ENCODE measurements at regions not wholly inside any gene's neighbourhood (a gene's known extent, or its start where the extent isn't known, plus 50 kb on each side); places are given as distances from the start of the nearest gene placed in this dataset.
"Not testable (repeated sequence)": the region's sequence is repeated elsewhere in the genome, so short reads cannot be mapped to it uniquely, and the experiment has no call there.

DNA sequence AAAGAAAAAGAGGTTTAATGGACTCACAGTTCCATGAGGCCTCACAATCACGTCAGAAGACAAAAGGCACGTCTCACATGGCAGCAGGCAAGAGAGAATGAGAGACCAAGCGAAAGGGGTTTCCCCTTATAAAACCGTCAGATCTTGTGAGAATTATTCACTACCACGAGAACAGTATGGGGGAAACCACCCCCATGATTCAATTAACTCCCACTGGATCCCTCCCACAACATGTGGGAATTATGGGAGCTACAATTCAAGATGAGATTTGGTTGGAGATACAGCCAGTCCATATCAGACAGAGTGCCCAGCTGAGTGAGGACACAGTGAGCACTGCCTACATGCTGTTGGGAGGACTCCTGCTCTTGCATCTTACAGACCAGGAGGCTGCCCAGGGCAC, 148.4 kb downstream of the TEX36 start:
- DNase-seq (ENCODE audit: low read depth), result no peak
- no peak overlapping the region for H3K4me3 ChIP-seq (ENCODE audit: low read depth, low read length)
- TF ChIP-seq, protein P1, sequence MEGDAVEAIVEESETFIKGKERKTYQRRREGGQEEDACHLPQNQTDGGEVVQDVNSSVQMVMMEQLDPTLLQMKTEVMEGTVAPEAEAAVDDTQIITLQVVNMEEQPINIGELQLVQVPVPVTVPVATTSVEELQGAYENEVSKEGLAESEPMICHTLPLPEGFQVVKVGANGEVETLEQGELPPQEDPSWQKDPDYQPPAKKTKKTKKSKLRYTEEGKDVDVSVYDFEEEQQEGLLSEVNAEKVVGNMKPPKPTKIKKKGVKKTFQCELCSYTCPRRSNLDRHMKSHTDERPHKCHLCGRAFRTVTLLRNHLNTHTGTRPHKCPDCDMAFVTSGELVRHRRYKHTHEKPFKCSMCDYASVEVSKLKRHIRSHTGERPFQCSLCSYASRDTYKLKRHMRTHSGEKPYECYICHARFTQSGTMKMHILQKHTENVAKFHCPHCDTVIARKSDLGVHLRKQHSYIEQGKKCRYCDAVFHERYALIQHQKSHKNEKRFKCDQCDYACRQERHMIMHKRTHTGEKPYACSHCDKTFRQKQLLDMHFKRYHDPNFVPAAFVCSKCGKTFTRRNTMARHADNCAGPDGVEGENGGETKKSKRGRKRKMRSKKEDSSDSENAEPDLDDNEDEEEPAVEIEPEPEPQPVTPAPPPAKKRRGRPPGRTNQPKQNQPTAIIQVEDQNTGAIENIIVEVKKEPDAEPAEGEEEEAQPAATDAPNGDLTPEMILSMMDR (conservative IDR thresholded peaks at IDR 0.05; ENCODE audit: low read depth, low read length), result no peak

GRCh38 chr10:125533866-125534265, 149.1 kb downstream of the TEX36 start:
- no peak for DNase-seq (ENCODE audit: low read depth)
- H3K4me3 ChIP-seq (ENCODE audit: low read depth, low read length), result no peak overlapping the region
- TF ChIP-seq, protein P1 (conservative IDR thresholded peaks at IDR 0.05; ENCODE audit: low read depth, low read length), result no peak

DNA sequence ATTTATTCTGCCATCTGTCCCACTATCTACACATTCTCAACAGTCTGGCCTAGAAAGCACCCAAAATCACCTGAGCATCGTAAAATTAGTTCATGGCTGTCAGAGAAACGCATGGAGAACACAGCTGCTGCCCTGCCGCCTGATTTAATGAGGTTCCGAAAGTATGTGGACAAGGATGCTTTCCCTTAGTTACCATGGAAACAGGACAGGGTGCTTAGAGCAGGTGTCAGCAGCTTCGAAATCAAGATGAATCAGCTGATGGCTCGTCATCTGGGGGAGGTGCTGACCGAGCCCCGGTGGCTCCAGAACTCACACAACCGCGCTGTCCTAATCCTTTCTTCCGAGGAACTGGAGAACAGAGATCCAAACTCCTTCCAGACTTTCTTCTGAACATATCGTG, 151.5 kb downstream of the TEX36 start:
- TF ChIP-seq, protein P1 (conservative IDR thresholded peaks at IDR 0.05; ENCODE audit: low read depth, low read length), result no peak

DNA sequence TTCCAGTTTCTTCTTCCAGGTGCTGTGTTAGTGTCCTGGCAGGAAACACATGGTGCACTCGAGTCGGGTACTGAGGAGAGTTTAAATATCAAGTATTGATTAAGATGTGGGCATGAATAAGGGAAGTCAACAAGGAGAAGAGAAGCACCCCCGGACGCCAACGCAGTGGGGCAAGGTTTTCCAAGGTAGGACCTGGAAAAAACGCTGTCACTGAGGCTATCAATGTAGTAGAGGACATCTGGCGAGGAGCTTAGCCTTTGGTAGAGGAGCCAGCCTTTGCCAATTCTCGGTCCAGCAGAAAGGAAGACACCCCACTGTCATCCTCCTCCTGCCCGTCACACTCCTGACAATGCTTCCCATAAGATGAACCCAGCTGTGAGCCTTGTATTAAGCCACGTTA, 159.6 kb downstream of the TEX36 start:
- no peak overlapping the region for H3K4me3 ChIP-seq (ENCODE audit: low read depth, low read length)
- TF ChIP-seq, protein P1 (conservative IDR thresholded peaks at IDR 0.05; ENCODE audit: low read depth, low read length), result no peak
- no peak for DNase-seq (ENCODE audit: low read depth)

More for the DNA sequence above, 151.5 kb downstream of the TEX36 start:
- H3K4me3 ChIP-seq (ENCODE audit: low read depth, low read length), result no peak overlapping the region
- no peak for DNase-seq (ENCODE audit: low read depth)

DNA sequence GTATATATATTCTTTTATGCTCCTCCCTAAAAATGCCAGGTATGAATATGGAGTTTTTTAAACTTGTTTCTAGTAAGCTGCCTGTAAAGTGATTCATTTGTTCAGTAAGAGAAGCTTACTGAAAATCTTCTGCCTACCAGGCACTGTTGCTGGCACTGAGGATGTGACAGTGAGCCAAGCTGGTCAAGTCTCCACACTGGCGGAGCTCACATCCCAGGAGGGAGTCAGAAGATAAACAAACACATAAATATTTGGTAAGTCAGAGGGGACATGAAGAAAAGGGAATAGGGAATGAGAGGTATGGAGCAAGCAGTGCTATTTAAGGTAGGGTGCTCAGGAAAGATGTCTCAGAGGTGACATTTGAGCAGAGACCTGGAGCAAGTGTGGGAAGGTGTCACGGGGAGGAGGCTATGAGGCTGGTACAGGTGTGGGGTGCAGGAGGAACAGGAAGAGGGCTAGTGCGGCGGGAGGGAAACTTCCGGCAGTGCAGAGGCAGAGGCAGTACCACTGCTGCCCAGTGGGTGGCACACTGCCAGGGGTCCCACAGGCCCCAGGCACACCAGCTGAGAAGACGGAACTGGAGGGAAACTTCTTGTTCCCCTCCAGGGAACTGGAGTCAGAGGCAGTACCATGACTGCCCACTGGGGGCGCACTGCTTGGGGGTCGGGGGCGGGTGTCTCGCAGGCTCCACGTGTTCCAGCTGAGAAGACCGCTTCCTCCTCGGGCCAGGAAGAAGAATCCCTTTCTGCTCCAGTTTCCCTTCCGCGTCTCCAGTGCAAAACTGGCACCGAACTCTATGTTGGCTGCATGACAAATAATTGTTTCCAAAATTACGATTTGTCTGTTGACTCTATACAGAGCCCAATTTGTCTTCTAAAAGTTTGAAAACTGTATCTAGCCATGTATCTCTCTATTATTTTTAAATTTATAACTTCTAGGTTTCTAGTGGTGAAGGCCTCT, 161.0 kb downstream of the TEX36 start:
- TF ChIP-seq, protein P1 (conservative IDR thresholded peaks at IDR 0.05; ENCODE audit: low read depth, low read length), result peak; percentile 64
- H3K4me3 ChIP-seq (ENCODE audit: low read depth, low read length), result no peak overlapping the region
- DNase-seq (ENCODE audit: low read depth), result no peak

- TF ChIP-seq, protein P1 (conservative IDR thresholded peaks at IDR 0.05; ENCODE audit: low read depth, low read length), result no peak
- H3K4me3 ChIP-seq (ENCODE audit: low read depth, low read length), result no peak overlapping the region
- DNase-seq (ENCODE audit: low read depth), result no peak
Measured at GRCh38 chr10:125520968-125521367, 162.0 kb downstream of the TEX36 start.

DNA sequence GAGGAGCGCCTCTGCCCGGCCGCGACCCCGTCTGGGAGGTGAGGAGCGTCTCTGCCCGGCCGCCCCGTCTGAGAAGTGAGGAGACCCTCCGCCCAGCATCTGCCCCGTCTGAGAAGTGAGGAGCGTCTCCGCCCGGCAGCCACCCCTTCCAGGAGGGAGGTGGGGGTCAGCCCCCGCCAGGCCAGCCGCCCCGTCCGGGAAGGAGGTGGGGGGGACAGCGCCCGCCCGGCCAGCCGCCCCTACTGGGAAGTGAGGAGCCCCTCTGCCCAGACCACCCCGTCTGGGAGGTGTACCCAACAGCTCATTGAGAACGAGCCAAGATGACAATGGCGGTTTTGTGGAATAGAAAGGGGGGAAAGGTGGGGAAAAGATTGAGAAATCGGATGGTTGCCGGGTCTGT, 164.6 kb downstream of the TEX36 start:
- DNase-seq (ENCODE audit: low read depth); H3K4me3 ChIP-seq (ENCODE audit: low read depth, low read length): not testable (repeated sequence)

Measured in choroid plexus epithelial cell (primary cell).